Ovary (tissue), 3 donors: ENCODE measurements at regions not wholly inside any gene's neighbourhood (a gene's known extent, or its start where the extent isn't known, plus 50 kb on each side); places are given as distances from the start of the nearest gene placed in this dataset.

Source experiments
- CTCF ChIP-seq, 3 donors: fragments of 450-650 bp in 2 of 3; fragments of 200-600 bp in 1 of 3; IDR thresholded peaks; one replicate each; pipeline versions ENCODE4 v1.5.1 to v1.8.0; 2016 to 2022; ENCODE audit warnings: antibody characterized with exemption in 3 of 3, mild to moderate bottlenecking in 1 of 3
- EP300 ChIP-seq: sonication (generic); formaldehyde crosslinking; IDR thresholded peaks from one replicate; pipeline ENCODE4 v1.6.1; 2017; ENCODE audit warnings: antibody characterized with exemption
- POLR2A ChIP-seq: fragments of 450-650 bp; IDR thresholded peaks from one replicate; pipeline ENCODE4 v1.6.1; 2017; ENCODE audit warnings: antibody characterized with exemption, mild to moderate bottlenecking, moderate library complexity
- donor health status: DM: no; HTN: no; CAD: no.

DNA sequence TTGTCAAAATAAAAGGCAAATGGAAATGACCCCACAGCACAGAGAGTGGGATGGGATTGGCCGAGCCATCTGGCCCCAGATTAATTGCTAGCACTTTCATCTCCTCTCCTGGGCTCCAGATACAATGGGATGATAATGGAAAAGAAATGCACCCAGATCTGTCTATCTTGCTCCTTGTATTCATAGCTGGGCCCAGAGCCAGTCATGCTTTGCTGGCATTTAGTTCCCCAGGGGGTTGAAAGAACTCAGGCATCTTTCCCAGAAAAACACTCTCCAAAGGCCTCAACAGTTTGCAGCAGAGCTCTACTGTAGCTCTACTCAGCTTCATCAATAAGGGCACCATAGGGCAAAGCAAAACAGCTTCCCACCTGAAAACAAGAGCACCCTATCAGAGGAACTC, 116.0 kb upstream of the FOXA2 start:
- TF ChIP-seq CTCF (IDR thresholded peaks at IDR 0.05), result no peak
- no peak for TF ChIP-seq POLR2A
- no peak for TF ChIP-seq EP300
